Neural cell (in vitro differentiated cells): ENCODE measurements at regions not wholly inside any gene's neighbourhood (a gene's known extent, or its start where the extent isn't known, plus 50 kb on each side); places are given as distances from the start of the nearest gene placed in this dataset.

Experiments
- CTCF ChIP-seq: fragments of 450-650 bp; IDR thresholded peaks from 2 replicates; pipeline ENCODE4 v1.5.1; 2014; ENCODE audit warnings: antibody characterized with exemption, mild to moderate bottlenecking, moderate library complexity; ENCODE audit not compliant: poor library complexity, severe bottlenecking
- EZH2 ChIP-seq: fragments of 200-600, 300-800 bp; shearing (Covaris generic), sonication (generic); IDR thresholded peaks from 2 replicates; pipeline ENCODE4 v1.6.1; 2014; ENCODE audit warnings: antibody characterized with exemption, low read length, borderline replicate concordance, mild to moderate bottlenecking; ENCODE audit not compliant: insufficient read depth, poor library complexity, severe bottlenecking
- MXI1 ChIP-seq: fragments of 450-650 bp; conservative IDR thresholded peaks from 2 replicates; pipeline ENCODE4 v1.6.1; 2014; ENCODE audit warnings: antibody characterized with exemption, mild to moderate bottlenecking; ENCODE audit not compliant: poor library complexity, severe bottlenecking
- POLR2AphosphoS5 ChIP-seq: IDR thresholded peaks from 2 replicates; pipeline ENCODE4 v1.6.1; 2012
- RAD21 ChIP-seq: fragments of 450-650 bp; conservative IDR thresholded peaks from 2 replicates; pipeline ENCODE4 v1.6.1; 2014; ENCODE audit warnings: antibody characterized with exemption, mild to moderate bottlenecking, moderate library complexity
- SMC3 ChIP-seq: fragments of 450-650 bp; conservative IDR thresholded peaks from 2 replicates; pipeline ENCODE4 v1.6.1; 2014; ENCODE audit warnings: antibody characterized with exemption, mild to moderate bottlenecking, moderate library complexity; ENCODE audit not compliant: poor library complexity
- TAF1 ChIP-seq: IDR thresholded peaks from 2 replicates; pipeline ENCODE4 v1.6.1; 2012; ENCODE audit warnings: low read depth

GRCh38 chr11:15610881-15611280, 496.2 kb downstream of the INSC start:
- no peak for TF ChIP-seq RAD21
- no peak for TF ChIP-seq CTCF
- no peak for TF ChIP-seq TAF1
- TF ChIP-seq POLR2AphosphoS5, result no peak
- TF ChIP-seq EZH2, result no peak
- no peak for TF ChIP-seq MXI1
- TF ChIP-seq SMC3, result no peak
